Spleen (tissue), 11 donors: ENCODE measurements at regions not wholly inside any gene's neighbourhood (a gene's known extent, or its start where the extent isn't known, plus 50 kb on each side); places are given as distances from the start of the nearest gene placed in this dataset.

ENCODE experiments used
- DNase-seq: peaks from one replicate; pipeline ENCODE4 v3.0.0-alpha.2; 2020
- H3K27ac ChIP-seq, 8 donors: fragments of 200-600 bp; sonication (generic) in 7 of 8; 1 replicate in 4 of 8; 2 replicates in 4 of 8; pipeline versions ENCODE4 v1.5.0 to v1.8.0; 2016 to 2021; ENCODE audit warnings: inconsistent platforms in 4 of 8, mild to moderate bottlenecking in 4 of 8, moderate library complexity in 1 of 8
- H3K27me3 ChIP-seq, 7 donors: fragments of 200-600 bp; sonication (generic) in 6 of 7; replicated peaks in 1 of 7; 1 replicate in 4 of 7; 2 replicates in 3 of 7; pipeline versions ENCODE4 v1.5.0 to v1.8.0; 2016 to 2021; ENCODE audit warnings: inconsistent platforms in 3 of 7, mild to moderate bottlenecking in 1 of 7
- H3K36me3 ChIP-seq, 6 donors: fragments of 200-600 bp; sonication (generic) in 5 of 6; 1 replicate in 4 of 6; 2 replicates in 2 of 6; pipeline versions ENCODE4 v1.5.0 to v1.8.0; 2016 to 2021; ENCODE audit warnings: inconsistent platforms in 2 of 6
- H3K4me1 ChIP-seq, 6 donors: fragments of 200-600 bp; sonication (generic) in 5 of 6; 1 replicate in 3 of 6; 2 replicates in 3 of 6; pipeline versions ENCODE4 v1.5.0 to v1.8.0; 2016 to 2021; ENCODE audit warnings: inconsistent platforms in 3 of 6
- H3K4me3 ChIP-seq, 8 donors: fragments of 200-600 bp; sonication (generic) in 7 of 8; 1 replicate in 4 of 8; 2 replicates in 4 of 8; pipeline versions ENCODE4 v1.5.0 to v1.8.0; 2016 to 2021; ENCODE audit warnings: inconsistent platforms in 4 of 8, mild to moderate bottlenecking in 4 of 8, moderate library complexity in 2 of 8
- H3K9me3 ChIP-seq, 8 donors: fragments of 200-600 bp; sonication (generic) in 7 of 8; 1 replicate in 4 of 8; 2 replicates in 4 of 8; pipeline versions ENCODE4 v1.5.0 to v1.8.0; 2016 to 2021; ENCODE audit warnings: inconsistent platforms in 4 of 8
- POLR2A ChIP-seq, 3 donors: fragments of 450-650 bp; IDR thresholded peaks; one replicate each; pipeline ENCODE4 v1.5.1; 2017; ENCODE audit warnings: antibody characterized with exemption in 3 of 3, mild to moderate bottlenecking in 1 of 3
- POLR2AphosphoS5 ChIP-seq, 3 donors: sonication (generic); formaldehyde crosslinking; IDR thresholded peaks; one replicate each; pipeline ENCODE4 v1.5.1; 2017; ENCODE audit warnings: antibody characterized with exemption in 3 of 3
- WGBS, 5 donors: extraction: QIAGEN DNeasy Blood & Tissue Kit in 3 of 5; methylation state at CpG; one replicate each; pipeline versions ENCODE4 v1.1.5 to v1.1.7; 2013 to 2018; 5-methylcytosine and 5-hydroxymethylcytosine counted together
- intact Hi-C: fragments of 100-400 bp; cut with DNase I; formaldehyde crosslinking; loops from one replicate; pipeline ENCODE4 v1.15.0; 2023; ENCODE audit warnings: low total_unique reads
- TF ChIP-seq, protein P1 (sequence below), 11 experiments: fragments of 200-600 bp in 7 of 11; fragments of 450-650 bp in 4 of 11; sonication (generic) in 4 of 11; IDR thresholded peaks in 8 of 11; conservative IDR thresholded peaks in 3 of 11; 1 replicate in 7 of 11; 2 replicates in 4 of 11; pipeline versions ENCODE4 v1.4.0 to v1.8.0; 2016 to 2021; ENCODE audit warnings: antibody characterized with exemption in 11 of 11, inconsistent platforms in 4 of 11, mild to moderate bottlenecking in 1 of 11
- donor health status: healthy with polysubstance abuse.
- donor health status: DM: no; HTN: no; CAD: no; lungs with moderate emphysema.
- donor health status: DM: no; HTN: no; CAD: no.
- donor health status: Bipolar disorder and iron deficiency.
- donor health status: healthy.
- donor health status: DM: no; HTN: no; CAD: no.
- donor health status: DM: yes; HTN: yes; CAD: no.

DNA sequence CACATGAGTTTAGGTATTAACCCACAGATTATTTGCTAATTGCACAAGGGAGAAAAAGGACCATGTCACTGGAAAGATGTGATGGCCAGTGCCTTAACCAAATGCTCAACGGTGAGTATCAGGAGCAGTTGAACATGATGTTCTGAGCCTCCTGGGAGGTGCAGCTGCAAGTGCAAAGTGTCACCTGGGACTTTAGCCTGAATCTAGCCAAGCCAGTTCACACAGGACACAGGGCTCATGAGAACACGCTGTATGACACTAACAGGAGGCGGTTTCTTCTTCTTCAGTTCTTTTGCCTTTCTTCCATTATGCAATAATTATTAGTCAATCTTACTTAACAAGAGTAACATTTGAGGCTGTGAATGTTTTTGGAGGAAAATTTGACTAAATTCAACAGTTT lies 225.3 kb downstream of the THBS2 start:
- H3K9me3 ChIP-seq: peaks cover 0 to 20% (median 3%) of the 10 kb centered on the region in 8 donors
- H3K4me1 ChIP-seq: no peaks in the 10 kb centered on the region
- no peak overlapping the region for H3K4me3 ChIP-seq
- no peak for DNase-seq
- no peak overlapping the region for H3K27ac ChIP-seq
- no peaks in the 10 kb centered on the region for H3K36me3 ChIP-seq
- no peak for TF ChIP-seq POLR2AphosphoS5 (IDR thresholded peaks at IDR 0.05)
- TF ChIP-seq, protein P1, sequence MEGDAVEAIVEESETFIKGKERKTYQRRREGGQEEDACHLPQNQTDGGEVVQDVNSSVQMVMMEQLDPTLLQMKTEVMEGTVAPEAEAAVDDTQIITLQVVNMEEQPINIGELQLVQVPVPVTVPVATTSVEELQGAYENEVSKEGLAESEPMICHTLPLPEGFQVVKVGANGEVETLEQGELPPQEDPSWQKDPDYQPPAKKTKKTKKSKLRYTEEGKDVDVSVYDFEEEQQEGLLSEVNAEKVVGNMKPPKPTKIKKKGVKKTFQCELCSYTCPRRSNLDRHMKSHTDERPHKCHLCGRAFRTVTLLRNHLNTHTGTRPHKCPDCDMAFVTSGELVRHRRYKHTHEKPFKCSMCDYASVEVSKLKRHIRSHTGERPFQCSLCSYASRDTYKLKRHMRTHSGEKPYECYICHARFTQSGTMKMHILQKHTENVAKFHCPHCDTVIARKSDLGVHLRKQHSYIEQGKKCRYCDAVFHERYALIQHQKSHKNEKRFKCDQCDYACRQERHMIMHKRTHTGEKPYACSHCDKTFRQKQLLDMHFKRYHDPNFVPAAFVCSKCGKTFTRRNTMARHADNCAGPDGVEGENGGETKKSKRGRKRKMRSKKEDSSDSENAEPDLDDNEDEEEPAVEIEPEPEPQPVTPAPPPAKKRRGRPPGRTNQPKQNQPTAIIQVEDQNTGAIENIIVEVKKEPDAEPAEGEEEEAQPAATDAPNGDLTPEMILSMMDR (IDR thresholded peaks at IDR 0.05 in 8 of 11, conservative IDR thresholded peaks at IDR 0.05 in 3 of 11): no peak
- TF ChIP-seq POLR2A (IDR thresholded peaks at IDR 0.05): no peak
- WGBS, 5 donors: 82 to 93% (median 84%) methylated on average over 3 of the region's 3 CpGs
- H3K27me3 ChIP-seq: peaks cover 0 to 9% (median 0%) of the 10 kb centered on the region in 7 donors
- intact Hi-C loops: no loop called here

GRCh38 chr6:169026175-169026574 lies 227.5 kb downstream of the THBS2 start:
- TF ChIP-seq POLR2A (IDR thresholded peaks at IDR 0.05) (no peak), POLR2AphosphoS5 (IDR thresholded peaks at IDR 0.05) (no peak)
- TF ChIP-seq, protein P1 (IDR thresholded peaks at IDR 0.05 in 8 of 11, conservative IDR thresholded peaks at IDR 0.05 in 3 of 11): no peak
- no peak overlapping the region for H3K4me3 ChIP-seq
- intact Hi-C loops: no loop called here
- 68 to 80% (median 74%) methylated on average over 5 of the region's 5 CpGs for WGBS, 5 donors
- H3K27me3 ChIP-seq: peaks cover 0 to 7% (median 0%) of the 10 kb centered on the region in 7 donors
- H3K27ac ChIP-seq: no peak overlapping the region
- H3K4me1 ChIP-seq: no peaks in the 10 kb centered on the region
- H3K36me3 ChIP-seq: no peaks in the 10 kb centered on the region
- no peak for DNase-seq
- H3K9me3 ChIP-seq: peaks cover 0 to 20% (median 3%) of the 10 kb centered on the region in 8 donors

- Histone ChIP-seq H3K4me1 (no peaks in the 10 kb centered on the region), H3K36me3 (no peaks in the 10 kb centered on the region), H3K9me3 (peaks cover 0 to 15% (median 3%) of the 10 kb centered on the region in 8 donors), H3K27ac (no peak overlapping the region), H3K4me3 (no peak overlapping the region), H3K27me3 (peaks cover 0 to 6% (median 0%) of the 10 kb centered on the region in 7 donors)
- TF ChIP-seq POLR2A (IDR thresholded peaks at IDR 0.05) (no peak), POLR2AphosphoS5 (IDR thresholded peaks at IDR 0.05) (no peak)
- TF ChIP-seq, protein P1 (IDR thresholded peaks at IDR 0.05 in 8 of 11, conservative IDR thresholded peaks at IDR 0.05 in 3 of 11): no peak
- intact Hi-C loops: no loop called here
- DNase-seq: no peak
- 94 to 98% (median 96%) methylated on average over 42 to 54 of the region's 54 CpGs for WGBS, 5 donors
Measured at GRCh38 chr6:169024047-169024660, 229.5 kb downstream of the THBS2 start.

DNA sequence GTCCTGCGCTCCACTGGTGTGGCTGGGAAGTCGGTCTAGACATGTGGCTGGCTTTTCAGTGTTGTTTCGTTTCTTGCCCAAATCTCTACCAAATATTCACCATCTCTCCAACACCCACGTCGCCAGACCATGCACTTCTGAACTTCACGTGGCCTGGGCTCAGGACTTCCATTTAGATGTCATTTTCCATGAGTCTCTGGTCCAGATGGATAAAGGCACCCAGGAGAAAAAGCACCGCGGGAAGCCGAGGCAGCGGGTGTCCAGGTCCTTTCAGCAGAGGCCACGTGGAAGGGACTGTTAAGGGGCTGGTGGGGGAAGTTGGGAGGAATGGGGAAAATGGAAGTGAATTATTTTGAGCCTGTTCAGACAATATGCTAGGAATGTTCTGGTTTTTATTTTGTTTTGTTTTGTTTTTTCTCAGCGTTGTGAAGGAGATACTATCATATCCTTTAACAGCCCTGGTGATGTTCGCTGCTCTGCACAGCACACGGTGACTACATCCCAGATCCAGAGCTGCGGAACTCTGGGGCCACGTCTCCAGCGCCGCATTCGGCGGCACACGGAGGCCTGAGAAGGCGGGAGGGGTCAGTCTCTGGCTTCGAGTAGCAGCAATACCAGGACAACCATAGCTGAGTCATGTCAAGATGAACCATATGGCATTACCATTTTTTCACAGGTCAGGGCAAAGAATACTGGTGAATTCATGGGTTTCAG lies 230.3 kb downstream of the THBS2 start:
- Histone ChIP-seq H3K4me3 (no peak overlapping the region), H3K9me3 (peaks cover 0 to 18% (median 3%) of the 10 kb centered on the region in 8 donors), H3K27ac (no peak overlapping the region), H3K27me3 (peaks cover 0 to 10% (median 0%) of the 10 kb centered on the region in 7 donors), H3K4me1 (no peaks in the 10 kb centered on the region), H3K36me3 (no peaks in the 10 kb centered on the region)
- TF ChIP-seq, protein P1 (IDR thresholded peaks at IDR 0.05 in 8 of 11, conservative IDR thresholded peaks at IDR 0.05 in 3 of 11): no peak
- TF ChIP-seq POLR2AphosphoS5 (IDR thresholded peaks at IDR 0.05) (no peak), POLR2A (IDR thresholded peaks at IDR 0.05) (no peak)
- intact Hi-C loops: no loop called here
- WGBS, 5 donors: 90 to 94% (median 93%) methylated on average over 23 of the region's 23 CpGs
- no peak for DNase-seq
